OCI-LY1 (cell line): ENCODE measurements at regions not wholly inside any gene's neighbourhood (a gene's known extent, or its start where the extent isn't known, plus 50 kb on each side); places are given as distances from the start of the nearest gene placed in this dataset.

Experiments
- H2AFZ ChIP-seq: fragments of 200-600 bp; sonication (generic), shearing (Covaris generic); 2 replicates; pipeline ENCODE4 v1.6.0; 2014; ENCODE audit warnings: antibody characterized with exemption, mild to moderate bottlenecking, low read length
- H3F3A ChIP-seq: fragments of 200-600 bp; sonication (generic), shearing (Covaris generic); 2 replicates; pipeline ENCODE4 v1.6.0; 2014; ENCODE audit warnings: mild to moderate bottlenecking, antibody characterized with exemption, low read length, moderate library complexity; ENCODE audit not compliant: insufficient read depth
- H3K27ac ChIP-seq: fragments of 200-600 bp; sonication (generic); 2 replicates; pipeline ENCODE4 v1.5.1; 2014; ENCODE audit warnings: low read length, mixed run types, mild to moderate bottlenecking, low read depth; ENCODE audit not compliant: poor library complexity, severe bottlenecking
- H3K27me3 ChIP-seq: fragments of 200-600 bp; sonication (generic); 2 replicates; pipeline ENCODE4 v1.6.0; 2014; ENCODE audit warnings: antibody characterized with exemption, mild to moderate bottlenecking, low read length, moderate library complexity; ENCODE audit not compliant: insufficient read depth
- H3K36me3 ChIP-seq: fragments of 200-600 bp; sonication (generic); 2 replicates; pipeline ENCODE4 v1.6.1; 2014; ENCODE audit warnings: mild to moderate bottlenecking, antibody characterized with exemption, low read length, moderate library complexity, mixed read lengths; ENCODE audit not compliant: insufficient read depth
- H3K4me1 ChIP-seq: fragments of 200-600 bp; sonication (generic); 2 replicates; pipeline ENCODE4 v1.5.1; 2014; ENCODE audit warnings: mild to moderate bottlenecking, low read length, moderate library complexity; ENCODE audit not compliant: insufficient read depth, severe bottlenecking
- H3K4me2 ChIP-seq: fragments of 200-600 bp; sonication (generic), shearing (Covaris generic); 2 replicates; pipeline ENCODE4 v1.6.1; 2014; ENCODE audit warnings: low read length
- H3K4me3 ChIP-seq: fragments of 200-600 bp; sonication (generic); 2 replicates; pipeline ENCODE4 v1.5.1; 2014; ENCODE audit warnings: low read length, low read depth, mild to moderate bottlenecking, mixed read lengths; ENCODE audit not compliant: poor library complexity, severe bottlenecking
- H3K79me2 ChIP-seq: fragments of 200-600 bp; shearing (Covaris generic); 2 replicates; pipeline ENCODE4 v1.6.1; 2016; ENCODE audit warnings: mixed run types, low read length, mixed read lengths; ENCODE audit not compliant: insufficient read depth
- H3K9ac ChIP-seq: fragments of 200-600 bp; sonication (generic), shearing (Covaris generic); 2 replicates; pipeline ENCODE4 v1.6.1; 2014; ENCODE audit warnings: mild to moderate bottlenecking, low read length, mixed read lengths
- H3K9me2 ChIP-seq: fragments of 200-600 bp; sonication (generic), shearing (Covaris generic); 2 replicates; pipeline ENCODE4 v1.6.1; 2014; ENCODE audit warnings: low read depth, mild to moderate bottlenecking, low read length, mixed read lengths
- H3K9me3 ChIP-seq: fragments of 200-600 bp; shearing (Covaris generic); 2 replicates; pipeline ENCODE4 v1.6.1; 2014; ENCODE audit warnings: low read length, mixed read lengths
- H4K20me1 ChIP-seq: fragments of 200-600 bp; sonication (generic), shearing (Covaris generic); 2 replicates; pipeline ENCODE4 v1.6.0; 2016; ENCODE audit warnings: mild to moderate bottlenecking, low read length; ENCODE audit not compliant: insufficient read depth
- CTCF ChIP-seq: fragments of 200-600 bp; sonication (generic), shearing (Covaris generic); IDR thresholded peaks from 2 replicates; pipeline ENCODE4 v1.5.1; 2017; ENCODE audit warnings: mild to moderate bottlenecking, antibody characterized with exemption, low read length, moderate library complexity, mixed read lengths
- EZH2 ChIP-seq: fragments of 200-600 bp; sonication (generic), shearing (Covaris generic); IDR thresholded peaks from 2 replicates; pipeline ENCODE4 v1.8.0; 2017; ENCODE audit warnings: borderline replicate concordance, mixed run types, mild to moderate bottlenecking, antibody characterized with exemption, low read length, moderate library complexity, mixed read lengths

- Histone ChIP-seq H3K4me2 (no peak overlapping the region), H3K4me3 (no peak overlapping the region), H2AFZ (no peak overlapping the region), H3K27me3 (no peaks in the 10 kb centered on the region), H3K9ac (no peak overlapping the region), H4K20me1 (no peaks in the 10 kb centered on the region), H3K9me3 (no peaks in the 10 kb centered on the region), H3F3A (no peaks in the 10 kb centered on the region), H3K79me2 (no peaks in the 10 kb centered on the region), H3K36me3 (no peaks in the 10 kb centered on the region), H3K27ac (no peak overlapping the region), H3K9me2 (no peaks in the 10 kb centered on the region), H3K4me1 (no peaks in the 10 kb centered on the region)
- TF ChIP-seq EZH2, result no peak
Observed at GRCh38 chr11:91984033-91984584, 240.5 kb upstream of the FAT3 start.

GRCh38 chr11:91981995-91982394 is 242.6 kb upstream of the FAT3 start:
- H2AFZ ChIP-seq, result no peak overlapping the region
- no peaks in the 10 kb centered on the region for H3K27me3 ChIP-seq
- no peaks in the 10 kb centered on the region for H3K9me2 ChIP-seq
- H4K20me1 ChIP-seq, result no peaks in the 10 kb centered on the region
- H3K9me3 ChIP-seq, result no peaks in the 10 kb centered on the region
- H3K9ac ChIP-seq, result no peak overlapping the region
- no peak overlapping the region for H3K4me3 ChIP-seq
- H3K27ac ChIP-seq, result no peak overlapping the region
- no peaks in the 10 kb centered on the region for H3F3A ChIP-seq
- H3K79me2 ChIP-seq, result no peaks in the 10 kb centered on the region
- H3K4me2 ChIP-seq, result no peak overlapping the region
- no peaks in the 10 kb centered on the region for H3K4me1 ChIP-seq
- no peak for TF ChIP-seq CTCF
- no peak for TF ChIP-seq EZH2
- no peaks in the 10 kb centered on the region for H3K36me3 ChIP-seq

GRCh38 chr11:91979775-91980174 is 244.8 kb upstream of the FAT3 start:
- H3K9me2 ChIP-seq, result no peaks in the 10 kb centered on the region
- TF ChIP-seq CTCF (no peak), EZH2 (no peak)
- no peak overlapping the region for H3K9ac ChIP-seq
- H3K4me3 ChIP-seq, result no peak overlapping the region
- H3F3A ChIP-seq, result no peaks in the 10 kb centered on the region
- no peaks in the 10 kb centered on the region for H3K9me3 ChIP-seq
- H3K27me3 ChIP-seq, result no peaks in the 10 kb centered on the region
- no peak overlapping the region for H3K27ac ChIP-seq
- no peaks in the 10 kb centered on the region for H4K20me1 ChIP-seq
- H3K36me3 ChIP-seq, result no peaks in the 10 kb centered on the region
- H3K4me1 ChIP-seq, result no peaks in the 10 kb centered on the region
- H3K79me2 ChIP-seq, result no peaks in the 10 kb centered on the region
- H3K4me2 ChIP-seq, result no peak overlapping the region
- H2AFZ ChIP-seq, result no peak overlapping the region

GRCh38 chr11:91978747-91979146 is 245.9 kb upstream of the FAT3 start:
- Histone ChIP-seq H3K4me1 (no peaks in the 10 kb centered on the region), H3K9ac (no peak overlapping the region), H3K4me2 (no peak overlapping the region), H2AFZ (no peak overlapping the region), H3K27me3 (no peaks in the 10 kb centered on the region), H3K36me3 (no peaks in the 10 kb centered on the region), H3K79me2 (no peaks in the 10 kb centered on the region), H3K9me3 (no peaks in the 10 kb centered on the region), H3K27ac (no peak overlapping the region), H3K4me3 (no peak overlapping the region), H4K20me1 (no peaks in the 10 kb centered on the region), H3F3A (no peaks in the 10 kb centered on the region), H3K9me2 (no peaks in the 10 kb centered on the region)
- no peak for TF ChIP-seq EZH2
- TF ChIP-seq CTCF, result no peak
